CD14-positive monocyte (primary cell): ENCODE measurements at regions not wholly inside any gene's neighbourhood (a gene's known extent, or its start where the extent isn't known, plus 50 kb on each side); places are given as distances from the start of the nearest gene placed in this dataset.

Source experiments
- DNase-seq, 3 donors: peaks; one replicate each; pipeline ENCODE4 v3.0.0-alpha.2; 2011 to 2022
- H2AFZ ChIP-seq: 2 replicates; pipeline ENCODE4 v1.6.0; 2012; ENCODE audit warnings: mild to moderate bottlenecking, low read depth, low read length, inconsistent platforms; ENCODE audit not compliant: insufficient read depth, poor library complexity, severe bottlenecking
- H3K27ac ChIP-seq, 2 donors: 1 replicate in 1 of 2; 2 replicates in 1 of 2; pipeline ENCODE4 v1.5.1; 2012 to 2013; ENCODE audit warnings: low read length in 2 of 2, control low read depth in 1 of 2, inconsistent platforms in 1 of 2, low read depth in 1 of 2, mild to moderate bottlenecking in 1 of 2
- H3K27me3 ChIP-seq, 2 donors: one replicate each; pipeline versions ENCODE4 v1.6.0 to v1.6.1; 2011 to 2013; ENCODE audit warnings: low read length in 2 of 2; ENCODE audit not compliant: control insufficient read depth in 2 of 2, insufficient read depth in 2 of 2
- H3K36me3 ChIP-seq, 2 donors: replicated peaks in 1 of 2; 1 replicate in 1 of 2; 2 replicates in 1 of 2; pipeline versions ENCODE4 v1.5.1 to v1.6.1; 2012 to 2013; ENCODE audit warnings: low read length in 2 of 2, control low read depth in 1 of 2, inconsistent platforms in 1 of 2, mild to moderate bottlenecking in 1 of 2; ENCODE audit not compliant: insufficient read depth in 2 of 2, control insufficient read depth in 1 of 2
- H3K4me1 ChIP-seq, 2 donors: 1 replicate in 1 of 2; 2 replicates in 1 of 2; pipeline versions ENCODE4 v1.5.1 to v1.6.1; 2012 to 2013; ENCODE audit warnings: low read length in 2 of 2, control low read depth in 1 of 2, inconsistent platforms in 1 of 2, mild to moderate bottlenecking in 1 of 2, moderate library complexity in 1 of 2; ENCODE audit not compliant: insufficient read depth in 2 of 2, control insufficient read depth in 1 of 2
- H3K4me2 ChIP-seq: replicated peaks from 2 replicates; pipeline ENCODE3; 2012; ENCODE audit warnings: low read length, moderate library complexity, mild to moderate bottlenecking; ENCODE audit not compliant: poor library complexity, severe bottlenecking; ENCODE audit errors: extremely low read depth
- H3K4me3 ChIP-seq, 3 experiments: fragments of 200-600 bp in 1 of 3; sonication (generic) in 1 of 3; replicated peaks in 1 of 3; 1 replicate in 2 of 3; 2 replicates in 1 of 3; pipeline ENCODE4 v1.5.1; 2011 to 2013; ENCODE audit warnings: low read length in 3 of 3, mild to moderate bottlenecking in 3 of 3, control low read depth in 2 of 3, low read depth in 2 of 3, inconsistent platforms in 1 of 3, moderate library complexity in 1 of 3
- H3K79me2 ChIP-seq: 2 replicates; pipeline ENCODE4 v1.6.0; 2012; ENCODE audit warnings: mild to moderate bottlenecking, control low read depth, inconsistent platforms, low read length, moderate library complexity; ENCODE audit not compliant: insufficient read depth
- H3K9ac ChIP-seq: 2 replicates; pipeline ENCODE4 v1.6.0; 2017; ENCODE audit warnings: low read length, mild to moderate bottlenecking; ENCODE audit not compliant: insufficient read depth, poor library complexity, severe bottlenecking
- H3K9me3 ChIP-seq, 2 donors: replicated peaks in 1 of 2; 1 replicate in 1 of 2; 2 replicates in 1 of 2; pipeline versions ENCODE4 v1.5.1 to v1.6.1; 2012 to 2013; ENCODE audit warnings: low read length in 2 of 2, control low read depth in 1 of 2; ENCODE audit not compliant: control insufficient read depth in 1 of 2, insufficient read depth in 1 of 2
- H4K20me1 ChIP-seq: 2 replicates; pipeline ENCODE4 v1.6.0; 2012; ENCODE audit warnings: mild to moderate bottlenecking, low read length, control low read depth, moderate library complexity; ENCODE audit not compliant: insufficient read depth
- H3K27ac Mint-ChIP-seq, 7 donors: one replicate each; pipeline ENCODE4 v1.8.0; 2020; ENCODE audit warnings: mild to moderate bottlenecking in 7 of 7, mixed read lengths in 7 of 7, moderate library complexity in 6 of 7, inconsistent platforms in 2 of 7
- H3K27me3 Mint-ChIP-seq, 3 donors: one replicate each; pipeline ENCODE4 v1.8.0; 2021 to 2022; ENCODE audit warnings: low read depth in 3 of 3, mild to moderate bottlenecking in 3 of 3, mixed read lengths in 3 of 3, moderate library complexity in 3 of 3, inconsistent platforms in 1 of 3
- H3K36me3 Mint-ChIP-seq, 2 donors: one replicate each; pipeline ENCODE4 v1.8.0; 2020; ENCODE audit warnings: mixed read lengths in 2 of 2, inconsistent platforms in 1 of 2, mild to moderate bottlenecking in 1 of 2
- H3K4me1 Mint-ChIP-seq: one replicate; pipeline ENCODE4 v1.8.0; 2020; ENCODE audit warnings: mild to moderate bottlenecking, mixed read lengths
- H3K4me3 Mint-ChIP-seq, 2 donors: one replicate each; pipeline ENCODE4 v1.8.0; 2020; ENCODE audit warnings: mild to moderate bottlenecking in 2 of 2, mixed read lengths in 2 of 2, moderate library complexity in 1 of 2
- H3K9me3 Mint-ChIP-seq, 7 donors: one replicate each; pipeline ENCODE4 v1.8.0; 2020 to 2022; ENCODE audit warnings: mixed read lengths in 7 of 7, mild to moderate bottlenecking in 6 of 7, moderate library complexity in 6 of 7, inconsistent platforms in 2 of 7
- WGBS: methylation state at CpG from one replicate; pipeline ENCODE4 v1.1.5; 2013; ENCODE audit warnings: missing lambda C conversion rate; ENCODE audit not compliant: insufficient coverage; 5-methylcytosine and 5-hydroxymethylcytosine counted together
- intact Hi-C, 2 donors: fragments of 100-400 bp; cut with micrococcal nuclease; formaldehyde crosslinking; loops; one replicate each; pipeline versions ENCODE4 v1.15.0 to v1.15.1; 2023
- TF ChIP-seq, protein P1 (sequence below): fragments of 200-600 bp; IDR thresholded peaks from one replicate; pipeline ENCODE4 v1.8.0; 2022; ENCODE audit warnings: antibody characterized with exemption, mild to moderate bottlenecking

DNA sequence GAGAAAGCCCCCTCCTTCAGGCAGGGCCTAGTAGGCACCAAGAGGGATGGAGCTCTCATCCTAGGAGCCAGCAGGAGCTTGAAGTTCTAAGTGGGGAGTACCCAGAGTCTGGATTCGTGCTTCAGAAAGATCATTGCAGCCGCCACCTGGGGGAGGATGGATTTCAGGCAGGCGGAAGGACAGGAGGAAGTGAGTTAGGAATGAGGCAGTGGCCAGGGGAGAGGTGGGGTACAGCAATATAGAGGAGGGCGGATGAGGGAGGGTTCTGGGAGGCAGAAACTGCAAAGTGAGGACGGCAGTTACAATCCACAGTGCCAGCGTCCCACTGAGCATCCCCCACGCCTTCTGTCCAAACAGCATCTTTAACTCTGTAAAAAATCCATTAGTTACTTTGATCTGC is 65.2 kb upstream of the LINGO1 start:
- no peak for DNase-seq
- no peaks in the 10 kb centered on the region for H3K27me3 ChIP-seq
- no peaks in the 10 kb centered on the region for H3K9me3 Mint-ChIP-seq
- no peak overlapping the region for H3K9ac ChIP-seq
- no peak overlapping the region for H3K27ac Mint-ChIP-seq
- H4K20me1 ChIP-seq: no peaks in the 10 kb centered on the region
- H3K4me3 Mint-ChIP-seq: no peak overlapping the region
- H3K4me2 ChIP-seq: no peak overlapping the region
- no peaks in the 10 kb centered on the region for H3K79me2 ChIP-seq
- H3K27ac ChIP-seq: no peak overlapping the region
- no peaks in the 10 kb centered on the region for H3K4me1 Mint-ChIP-seq
- no peaks in the 10 kb centered on the region for H3K36me3 ChIP-seq
- H3K36me3 Mint-ChIP-seq: no peaks in the 10 kb centered on the region
- no peak overlapping the region for H3K4me3 ChIP-seq
- no peaks in the 10 kb centered on the region for H3K4me1 ChIP-seq
- TF ChIP-seq, protein P1, sequence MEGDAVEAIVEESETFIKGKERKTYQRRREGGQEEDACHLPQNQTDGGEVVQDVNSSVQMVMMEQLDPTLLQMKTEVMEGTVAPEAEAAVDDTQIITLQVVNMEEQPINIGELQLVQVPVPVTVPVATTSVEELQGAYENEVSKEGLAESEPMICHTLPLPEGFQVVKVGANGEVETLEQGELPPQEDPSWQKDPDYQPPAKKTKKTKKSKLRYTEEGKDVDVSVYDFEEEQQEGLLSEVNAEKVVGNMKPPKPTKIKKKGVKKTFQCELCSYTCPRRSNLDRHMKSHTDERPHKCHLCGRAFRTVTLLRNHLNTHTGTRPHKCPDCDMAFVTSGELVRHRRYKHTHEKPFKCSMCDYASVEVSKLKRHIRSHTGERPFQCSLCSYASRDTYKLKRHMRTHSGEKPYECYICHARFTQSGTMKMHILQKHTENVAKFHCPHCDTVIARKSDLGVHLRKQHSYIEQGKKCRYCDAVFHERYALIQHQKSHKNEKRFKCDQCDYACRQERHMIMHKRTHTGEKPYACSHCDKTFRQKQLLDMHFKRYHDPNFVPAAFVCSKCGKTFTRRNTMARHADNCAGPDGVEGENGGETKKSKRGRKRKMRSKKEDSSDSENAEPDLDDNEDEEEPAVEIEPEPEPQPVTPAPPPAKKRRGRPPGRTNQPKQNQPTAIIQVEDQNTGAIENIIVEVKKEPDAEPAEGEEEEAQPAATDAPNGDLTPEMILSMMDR: no peak
- H2AFZ ChIP-seq: no peak overlapping the region
- 56% methylated on average over 4 of the region's 7 CpGs for WGBS
- intact Hi-C loops: no loop called here
- peaks cover 7 to 14% (median 11%) of the 10 kb centered on the region in 3 donors for H3K27me3 Mint-ChIP-seq
- H3K9me3 ChIP-seq: no peaks in the 10 kb centered on the region

DNA sequence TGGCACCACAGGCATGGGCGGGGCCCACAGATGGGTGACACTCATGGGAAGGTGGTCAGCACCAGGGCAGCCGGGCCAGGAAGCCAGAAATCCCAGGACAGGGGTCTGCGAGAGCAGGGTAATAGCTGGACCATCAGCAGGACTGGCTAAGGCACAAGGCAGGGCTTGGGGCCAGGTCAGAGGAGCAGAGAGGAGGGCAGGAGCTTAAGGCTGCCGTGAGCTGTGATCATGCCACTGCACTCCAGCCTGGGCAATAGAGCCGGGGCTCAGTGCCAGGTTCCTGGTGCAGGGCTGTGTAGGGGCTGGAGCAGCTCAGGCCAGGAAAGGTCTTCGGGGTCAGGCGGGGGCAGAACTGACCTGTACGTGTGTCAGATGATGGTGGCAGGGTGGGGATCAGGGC is 64.2 kb upstream of the LINGO1 start:
- H3K27me3 ChIP-seq: no peaks in the 10 kb centered on the region
- H3K9me3 ChIP-seq: no peaks in the 10 kb centered on the region
- peaks cover 10 to 12% (median 12%) of the 10 kb centered on the region in 3 donors for H3K27me3 Mint-ChIP-seq
- no peak overlapping the region for H2AFZ ChIP-seq
- no peaks in the 10 kb centered on the region for H4K20me1 ChIP-seq
- no peak for DNase-seq
- H3K4me1 Mint-ChIP-seq: no peaks in the 10 kb centered on the region
- no peaks in the 10 kb centered on the region for H3K36me3 Mint-ChIP-seq
- H3K9me3 Mint-ChIP-seq: peaks cover 0 to 2% (median 0%) of the 10 kb centered on the region in 7 donors
- no peak overlapping the region for H3K4me3 ChIP-seq
- TF ChIP-seq, protein P1: no peak
- H3K4me3 Mint-ChIP-seq: no peak overlapping the region
- no peaks in the 10 kb centered on the region for H3K79me2 ChIP-seq
- WGBS: 92% methylated on average over 6 of the region's 8 CpGs
- H3K27ac Mint-ChIP-seq: no peak overlapping the region
- H3K36me3 ChIP-seq: no peaks in the 10 kb centered on the region
- intact Hi-C loops: no loop called here
- H3K9ac ChIP-seq: no peak overlapping the region
- no peak overlapping the region for H3K4me2 ChIP-seq
- no peaks in the 10 kb centered on the region for H3K4me1 ChIP-seq
- H3K27ac ChIP-seq: no peak overlapping the region
